ENCODE measurements at regions not wholly inside any gene's neighbourhood (a gene's known extent, or its start where the extent isn't known, plus 50 kb on each side); places are given as distances from the start of the nearest gene placed in this dataset.

- DNase-seq (ENCODE audit: low read depth) = no peak
- TF ChIP-seq CTCF (conservative IDR thresholded peaks at IDR 0.05; ENCODE audit: low read depth, low read length) = no peak
- no peak overlapping the region for H3K4me3 ChIP-seq (ENCODE audit: low read depth, low read length)
Observed at GRCh38 chr10:6313111-6313895, 110.6 kb downstream of the PFKFB3 start.

GRCh38 chr10:6314620-6315205 is 112.0 kb downstream of the PFKFB3 start:
- no peak for DNase-seq (ENCODE audit: low read depth)
- TF ChIP-seq CTCF (conservative IDR thresholded peaks at IDR 0.05; ENCODE audit: low read depth, low read length) = no peak
- no peak overlapping the region for H3K4me3 ChIP-seq (ENCODE audit: low read depth, low read length)

- no peak for TF ChIP-seq CTCF (conservative IDR thresholded peaks at IDR 0.05; ENCODE audit: low read depth, low read length)
- DNase-seq (ENCODE audit: low read depth) = no peak
- H3K4me3 ChIP-seq (ENCODE audit: low read depth, low read length) = no peak overlapping the region
Observed at GRCh38 chr10:6319119-6319518, 116.4 kb downstream of the PFKFB3 start.

GRCh38 chr10:6320320-6321010 is 117.7 kb downstream of the PFKFB3 start:
- H3K4me3 ChIP-seq (ENCODE audit: low read depth, low read length) = no peak overlapping the region
- no peak for TF ChIP-seq CTCF (conservative IDR thresholded peaks at IDR 0.05; ENCODE audit: low read depth, low read length)
- no peak for DNase-seq (ENCODE audit: low read depth)

- TF ChIP-seq CTCF (conservative IDR thresholded peaks at IDR 0.05; ENCODE audit: low read depth, low read length) = no peak
- no peak overlapping the region for H3K4me3 ChIP-seq (ENCODE audit: low read depth, low read length)
- DNase-seq (ENCODE audit: low read depth) = peak; percentile 45
Observed at GRCh38 chr10:6321880-6322279, 119.1 kb downstream of the PFKFB3 start.

GRCh38 chr10:6322805-6323204 is 120.1 kb downstream of the PFKFB3 start:
- no peak overlapping the region for H3K4me3 ChIP-seq (ENCODE audit: low read depth, low read length)
- TF ChIP-seq CTCF (conservative IDR thresholded peaks at IDR 0.05; ENCODE audit: low read depth, low read length) = no peak
- DNase-seq (ENCODE audit: low read depth) = no peak
